Peyer's patch (tissue), 4 donors: ENCODE measurements at regions not wholly inside any gene's neighbourhood (a gene's known extent, or its start where the extent isn't known, plus 50 kb on each side); places are given as distances from the start of the nearest gene placed in this dataset.

Source experiments
- POLR2A ChIP-seq, 2 donors: fragments of 450-650 bp; IDR thresholded peaks; one replicate each; pipeline ENCODE4 v1.5.1; 2017; ENCODE audit warnings: antibody characterized with exemption in 2 of 2, mild to moderate bottlenecking in 2 of 2, moderate library complexity in 2 of 2
- TF ChIP-seq, protein P1 (sequence below), 6 experiments: fragments of 450-650 bp in 4 of 6; fragments of 200-600 bp in 2 of 6; sonication (generic) in 1 of 6; IDR thresholded peaks; one replicate each; pipeline ENCODE4 v1.5.1; 2017 to 2019; ENCODE audit warnings: antibody characterized with exemption in 6 of 6, mild to moderate bottlenecking in 3 of 6, moderate library complexity in 1 of 6

DNA sequence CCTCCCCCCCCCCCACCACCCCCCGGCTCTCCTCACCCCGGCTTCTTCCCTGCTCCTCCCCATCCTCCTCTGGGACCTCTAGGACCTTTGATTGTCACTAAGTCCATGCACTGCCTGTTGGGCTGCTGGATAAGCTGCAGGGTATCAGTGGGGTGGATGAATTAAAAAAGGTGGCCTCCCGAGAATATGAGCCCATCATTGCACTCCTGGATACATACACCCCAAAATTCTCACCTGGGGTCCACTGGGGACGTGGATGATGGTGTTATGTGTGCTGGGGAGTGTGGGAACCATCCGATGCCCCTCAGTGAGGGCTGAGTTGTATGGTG is 88.8 kb downstream of the IRF8 start:
- TF ChIP-seq, protein P1, sequence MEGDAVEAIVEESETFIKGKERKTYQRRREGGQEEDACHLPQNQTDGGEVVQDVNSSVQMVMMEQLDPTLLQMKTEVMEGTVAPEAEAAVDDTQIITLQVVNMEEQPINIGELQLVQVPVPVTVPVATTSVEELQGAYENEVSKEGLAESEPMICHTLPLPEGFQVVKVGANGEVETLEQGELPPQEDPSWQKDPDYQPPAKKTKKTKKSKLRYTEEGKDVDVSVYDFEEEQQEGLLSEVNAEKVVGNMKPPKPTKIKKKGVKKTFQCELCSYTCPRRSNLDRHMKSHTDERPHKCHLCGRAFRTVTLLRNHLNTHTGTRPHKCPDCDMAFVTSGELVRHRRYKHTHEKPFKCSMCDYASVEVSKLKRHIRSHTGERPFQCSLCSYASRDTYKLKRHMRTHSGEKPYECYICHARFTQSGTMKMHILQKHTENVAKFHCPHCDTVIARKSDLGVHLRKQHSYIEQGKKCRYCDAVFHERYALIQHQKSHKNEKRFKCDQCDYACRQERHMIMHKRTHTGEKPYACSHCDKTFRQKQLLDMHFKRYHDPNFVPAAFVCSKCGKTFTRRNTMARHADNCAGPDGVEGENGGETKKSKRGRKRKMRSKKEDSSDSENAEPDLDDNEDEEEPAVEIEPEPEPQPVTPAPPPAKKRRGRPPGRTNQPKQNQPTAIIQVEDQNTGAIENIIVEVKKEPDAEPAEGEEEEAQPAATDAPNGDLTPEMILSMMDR (IDR thresholded peaks at IDR 0.05), result peak in 1 of 6 experiments; percentile 5
- no peak for TF ChIP-seq POLR2A (IDR thresholded peaks at IDR 0.05)
